K562 (cell line): ENCODE measurements at regions not wholly inside any gene's neighbourhood (a gene's known extent, or its start where the extent isn't known, plus 50 kb on each side); places are given as distances from the start of the nearest gene placed in this dataset.

ENCODE experiments used
- ATAC-seq: fragments of 200-7000 bp; cut with Tn5 transposase; 3 replicates; pipeline ENCODE4 v1.9.1; 2020; ENCODE audit warnings: moderate library complexity
- BruUV-seq: library from RNA; stranded (reverse); fragments of 400-500 nt; replicated peaks from 2 replicates; lab custom pipeline; 2021; lab: Mats Ljungman, UMichigan
- CTCF ChIA-PET: fragments of 300-600 bp; formaldehyde crosslinking; extraction: SDS; loops from one replicate; lab custom pipeline; 2021; ENCODE audit warnings: low intra/inter-chr PET ratio; lab: Yijun Ruan, JAX
- POLR2A ChIA-PET: fragments of 300-600, 350-650 bp; sonication (Branson Sonifier 250); formaldehyde crosslinking; extraction: SDS; loops from one replicate; lab custom pipeline; 2021; ENCODE audit warnings: antibody characterized with exemption, inconsistent platforms; lab: Yijun Ruan, JAX
- DNase-seq, 4 experiments: peaks; one replicate each; pipeline versions ENCODE4 v3.0.0 to v3.0.0-alpha.2; 2011 to 2018; ENCODE audit warnings: low spot score in 3 of 4, mixed read lengths in 3 of 4; ENCODE audit errors: extremely low read depth in 1 of 4
- FAIRE-seq: peaks from 2 replicates; lab custom pipeline; 2011; peaks lifted over from hg19 to GRCh38; lab: Jason Lieb, UNC
- H2AFZ ChIP-seq: 2 replicates; pipeline ENCODE4 v1.6.0; 2011; ENCODE audit warnings: low read depth, low read length, control low read depth, inconsistent platforms
- H3K27ac ChIP-seq: fragments of 200-600 bp; 3 replicates; pipeline ENCODE4 v1.8.0; 2011; ENCODE audit warnings: low read depth, mild to moderate bottlenecking, control low read depth, inconsistent platforms, low read length, moderate library complexity, mixed read lengths; ENCODE audit errors: extremely low read depth
- H3K27me3 ChIP-seq, 2 experiments: fragments of 300-600 bp in 1 of 2; 2 replicates in 1 of 2; 3 replicates in 1 of 2; pipeline versions ENCODE4 v1.6.0 to v1.8.0; 2011; ENCODE audit warnings: inconsistent platforms in 2 of 2, low read length in 2 of 2, mild to moderate bottlenecking in 1 of 2, mixed read lengths in 1 of 2, moderate library complexity in 1 of 2; ENCODE audit not compliant: control insufficient read depth in 2 of 2, insufficient read depth in 2 of 2
- H3K36me3 ChIP-seq: fragments of 300-600 bp; 3 replicates; pipeline ENCODE4 v1.8.0; 2011; ENCODE audit warnings: mild to moderate bottlenecking, low read length, inconsistent platforms; ENCODE audit not compliant: control insufficient read depth, insufficient read depth
- H3K4me1 ChIP-seq, 2 experiments: fragments of 200-600 bp in 1 of 2; replicated peaks in 1 of 2; 2 replicates in 1 of 2; 3 replicates in 1 of 2; pipeline versions ENCODE4 v1.5.1 to v1.8.0; 2011; ENCODE audit warnings: inconsistent platforms in 2 of 2, low read length in 2 of 2, mild to moderate bottlenecking in 1 of 2, mixed read lengths in 1 of 2, moderate library complexity in 1 of 2; ENCODE audit not compliant: control insufficient read depth in 2 of 2, insufficient read depth in 2 of 2
- H3K4me2 ChIP-seq: 2 replicates; pipeline ENCODE4 v1.6.1; 2011; ENCODE audit warnings: low read length, control low read depth, inconsistent platforms, mixed read lengths; ENCODE audit not compliant: insufficient read depth
- H3K4me3 ChIP-seq: fragments of 200-600 bp; sonication (generic), shearing (Covaris generic); 2 replicates; pipeline ENCODE4 v1.5.1; 2016; ENCODE audit warnings: control low read depth, inconsistent platforms
- H3K79me2 ChIP-seq: fragments of 200-600 bp; 3 replicates; pipeline ENCODE4 v1.8.0; 2011; ENCODE audit warnings: low read length, inconsistent platforms; ENCODE audit not compliant: control insufficient read depth, insufficient read depth
- H3K9ac ChIP-seq, 2 experiments: 2 replicates each; pipeline versions ENCODE4 v1.6.0 to v1.6.1; 2011; ENCODE audit warnings: low read depth in 2 of 2, low read length in 2 of 2, control low read depth in 1 of 2, inconsistent platforms in 1 of 2, mild to moderate bottlenecking in 1 of 2, mixed read lengths in 1 of 2; ENCODE audit not compliant: insufficient read depth in 1 of 2
- H3K9me1 ChIP-seq: one replicate; pipeline ENCODE4 v1.6.0; 2011; ENCODE audit warnings: inconsistent platforms, mild to moderate bottlenecking, low read length, moderate library complexity; ENCODE audit not compliant: control insufficient read depth, insufficient read depth
- H3K9me3 ChIP-seq: replicated peaks from 2 replicates; pipeline ENCODE4 v1.5.1; 2011; ENCODE audit warnings: low read depth, low read length, inconsistent platforms; ENCODE audit not compliant: control insufficient read depth, insufficient read depth
- H4K20me1 ChIP-seq: replicated peaks from 2 replicates; pipeline ENCODE4 v1.6.1; 2011; ENCODE audit warnings: low read length, inconsistent platforms, mixed read lengths; ENCODE audit not compliant: control insufficient read depth, insufficient read depth
- ARHGAP35 ChIP-seq: fragments of 450-650 bp; IDR thresholded peaks from 2 replicates; pipeline ENCODE4 v1.6.1; 2018; ENCODE audit not compliant: partially characterized antibody
- BRD9 ChIP-seq: fragments of 450-650 bp; IDR thresholded peaks from 2 replicates; pipeline ENCODE4 v1.6.1; 2018; ENCODE audit warnings: low read depth; ENCODE audit not compliant: partially characterized antibody
- EP400 ChIP-seq: fragments of 450-650 bp; IDR thresholded peaks from 2 replicates; pipeline ENCODE4 v1.6.1; 2017; ENCODE audit warnings: antibody characterized with exemption, mild to moderate bottlenecking, moderate library complexity
- EZH2 ChIP-seq: IDR thresholded peaks from 2 replicates; pipeline ENCODE4 v1.6.1; 2012; ENCODE audit warnings: low read depth, mild to moderate bottlenecking, inconsistent platforms, low read length, borderline replicate concordance
- HNRNPLL ChIP-seq: fragments of 200-400 bp; formaldehyde crosslinking; IDR thresholded peaks from 2 replicates; pipeline ENCODE4 v1.6.1; 2017; ENCODE audit warnings: low read length, low read depth, mild to moderate bottlenecking; ENCODE audit not compliant: poor library complexity, severe bottlenecking
- KDM4B ChIP-seq, 2 experiments: fragments of 450-650 bp in 1 of 2; sonication (generic) in 1 of 2; IDR thresholded peaks; 2 replicates each; pipeline ENCODE4 v1.6.1; 2016 to 2017; ENCODE audit warnings: borderline replicate concordance in 2 of 2, antibody characterized with exemption in 1 of 2, low read depth in 1 of 2, mild to moderate bottlenecking in 1 of 2
- MCM3 ChIP-seq: fragments of 450-650 bp; IDR thresholded peaks from 2 replicates; pipeline ENCODE4 v1.6.1; 2016
- MCM7 ChIP-seq, 2 experiments: fragments of 450-650 bp; IDR thresholded peaks; 2 replicates each; pipeline ENCODE4 v1.6.1; 2016 to 2018
- POLR2AphosphoS5 ChIP-seq: IDR thresholded peaks from 2 replicates; pipeline ENCODE4 v1.6.1; 2011; ENCODE audit warnings: mild to moderate bottlenecking, low read depth, low read length, moderate library complexity; ENCODE audit not compliant: control insufficient read depth, insufficient read depth
- SMARCA5 ChIP-seq: fragments of 450-650 bp; IDR thresholded peaks from 2 replicates; pipeline ENCODE4 v1.6.1; 2016
- SOX6 ChIP-seq: fragments of 450-650 bp; IDR thresholded peaks from 2 replicates; pipeline ENCODE4 v1.6.1; 2014; ENCODE audit warnings: mild to moderate bottlenecking
- ZNF184 ChIP-seq: sonication (generic); formaldehyde crosslinking; IDR thresholded peaks from 2 replicates; pipeline ENCODE4 v1.5.0; 2020; ENCODE audit warnings: missing genetic modification reagents
- ZNF766 ChIP-seq: fragments of 200-800 bp; sonication (Bioruptor generic); conservative IDR thresholded peaks from 2 replicates; pipeline ENCODE4 v1.6.1; 2016; ENCODE audit warnings: missing genetic modification characterization, missing compliant biosample characterization
- WGBS: fragments of 100-300 bp; shearing (Covaris generic); methylation state at CpG from one replicate; pipeline ENCODE4 v1.1.6; 2016; ENCODE audit warnings: low coverage, mixed read lengths; ENCODE audit not compliant: insufficient coverage; ENCODE audit errors: missing lambda C conversion rate; 5-methylcytosine and 5-hydroxymethylcytosine counted together
- in situ Hi-C: fragments of 300-500 bp; cut with MboI; formaldehyde crosslinking; loops from 4 replicates; pipeline ENCODE4 v1.15.0; 2018; ENCODE audit warnings: inconsistent platforms, mixed read lengths
- intact Hi-C: fragments of 100-400 bp; cut with micrococcal nuclease; formaldehyde crosslinking; loops from 2 replicates; pipeline ENCODE4 v1.14.2; 2022
- TF ChIP-seq, protein P1 (sequence below): fragments of 250-450 bp; sonication (Bioruptor Pico); IDR thresholded peaks from 2 replicates; pipeline ENCODE4 v1.8.0; 2021; ENCODE audit warnings: moderate library complexity, mild to moderate bottlenecking, inconsistent platforms
- TF ChIP-seq, protein P2 (sequence below): fragments of 450-650 bp; IDR thresholded peaks from 2 replicates; pipeline ENCODE4 v1.6.1; 2017; ENCODE audit warnings: antibody characterized with exemption, mild to moderate bottlenecking

DNA sequence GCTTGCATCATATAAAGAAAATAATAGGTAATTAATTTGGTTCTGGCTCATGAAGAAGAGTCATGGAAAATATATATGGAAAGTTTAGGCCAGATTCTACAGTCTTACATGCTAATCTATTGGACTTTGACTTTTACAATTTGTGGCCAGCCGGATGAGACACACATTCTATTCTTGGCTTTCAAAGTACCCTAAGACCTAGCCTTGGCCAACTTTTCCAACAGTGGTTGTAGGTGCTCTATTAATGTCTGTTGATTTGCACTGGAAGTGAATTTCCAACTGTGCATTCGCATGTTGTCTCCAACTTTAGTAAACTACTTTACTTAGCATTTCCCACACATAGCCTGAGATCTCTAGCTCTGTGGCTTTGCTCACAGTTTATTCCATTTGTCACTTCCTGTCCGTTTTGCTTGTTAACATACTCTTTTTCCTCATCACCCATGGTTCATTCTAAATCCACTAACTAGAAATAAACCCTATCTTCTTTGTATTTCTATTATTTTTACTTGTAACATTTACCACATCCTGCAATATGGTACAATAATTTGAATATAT lies 644.0 kb downstream of the PTPRC start:
- TF ChIP-seq, protein P1, sequence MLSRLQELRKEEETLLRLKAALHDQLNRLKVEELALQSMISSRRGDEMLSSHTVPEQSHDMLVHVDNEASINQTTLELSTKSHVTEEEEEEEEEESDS (CRISPR knock-in tag): no peak
- TF ChIP-seq MCM3 (no peak), SMARCA5 (no peak), KDM4B (IDR thresholded peaks at IDR 0.05; ENCODE audit: borderline replicate concordance in 2 of 2, low read depth in 1 of 2) (no peak), EZH2 (no peak), ARHGAP35 (no peak), BRD9 (no peak), ZNF184 (CRISPR knock-in tag) (no peak), SOX6 (no peak), MCM7 (IDR thresholded peaks at IDR 0.05) (no peak), HNRNPLL (no peak), EP400 (no peak), ZNF766 (CRISPR knock-in tag) (no peak), POLR2AphosphoS5 (no peak)
- TF ChIP-seq, protein P2, sequence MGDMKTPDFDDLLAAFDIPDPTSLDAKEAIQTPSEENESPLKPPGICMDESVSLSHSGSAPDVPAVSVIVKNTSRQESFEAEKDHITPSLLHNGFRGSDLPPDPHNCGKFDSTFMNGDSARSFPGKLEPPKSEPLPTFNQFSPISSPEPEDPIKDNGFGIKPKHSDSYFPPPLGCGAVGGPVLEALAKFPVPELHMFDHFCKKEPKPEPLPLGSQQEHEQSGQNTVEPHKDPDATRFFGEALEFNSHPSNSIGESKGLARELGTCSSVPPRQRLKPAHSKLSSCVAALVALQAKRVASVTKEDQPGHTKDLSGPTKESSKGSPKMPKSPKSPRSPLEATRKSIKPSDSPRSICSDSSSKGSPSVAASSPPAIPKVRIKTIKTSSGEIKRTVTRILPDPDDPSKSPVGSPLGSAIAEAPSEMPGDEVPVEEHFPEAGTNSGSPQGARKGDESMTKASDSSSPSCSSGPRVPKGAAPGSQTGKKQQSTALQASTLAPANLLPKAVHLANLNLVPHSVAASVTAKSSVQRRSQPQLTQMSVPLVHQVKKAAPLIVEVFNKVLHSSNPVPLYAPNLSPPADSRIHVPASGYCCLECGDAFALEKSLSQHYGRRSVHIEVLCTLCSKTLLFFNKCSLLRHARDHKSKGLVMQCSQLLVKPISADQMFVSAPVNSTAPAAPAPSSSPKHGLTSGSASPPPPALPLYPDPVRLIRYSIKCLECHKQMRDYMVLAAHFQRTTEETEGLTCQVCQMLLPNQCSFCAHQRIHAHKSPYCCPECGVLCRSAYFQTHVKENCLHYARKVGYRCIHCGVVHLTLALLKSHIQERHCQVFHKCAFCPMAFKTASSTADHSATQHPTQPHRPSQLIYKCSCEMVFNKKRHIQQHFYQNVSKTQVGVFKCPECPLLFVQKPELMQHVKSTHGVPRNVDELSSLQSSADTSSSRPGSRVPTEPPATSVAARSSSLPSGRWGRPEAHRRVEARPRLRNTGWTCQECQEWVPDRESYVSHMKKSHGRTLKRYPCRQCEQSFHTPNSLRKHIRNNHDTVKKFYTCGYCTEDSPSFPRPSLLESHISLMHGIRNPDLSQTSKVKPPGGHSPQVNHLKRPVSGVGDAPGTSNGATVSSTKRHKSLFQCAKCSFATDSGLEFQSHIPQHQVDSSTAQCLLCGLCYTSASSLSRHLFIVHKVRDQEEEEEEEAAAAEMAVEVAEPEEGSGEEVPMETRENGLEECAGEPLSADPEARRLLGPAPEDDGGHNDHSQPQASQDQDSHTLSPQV: no peak
- in situ Hi-C loops: no loop called here
- no peak overlapping the region for H3K4me3 ChIP-seq
- no peak overlapping the region for H2AFZ ChIP-seq
- H3K9me1 ChIP-seq: no peaks in the 10 kb centered on the region
- intact Hi-C loops: no loop called here
- no peaks in the 10 kb centered on the region; the same call in 1 of the 2 replicates for H3K9me3 ChIP-seq
- H3K9ac ChIP-seq: no peak overlapping the region
- 2% methylated on average over 3 of the region's 3 CpGs for WGBS
- no TSS peak for BruUV-seq
- DNase-seq: no peak
- no peaks in the 10 kb centered on the region for H3K27me3 ChIP-seq
- FAIRE-seq: no peak
- ChIA-PET POLR2A (interaction anchor here (0.9 kb wide), 1 partner anchor 9 kb away, joined by 3 read pairs; no protein-coding TSS in a partner anchor), CTCF (no interaction called here)
- H4K20me1 ChIP-seq: no peaks in the 10 kb centered on the region
- H3K79me2 ChIP-seq: no peaks in the 10 kb centered on the region
- no peaks in the 10 kb centered on the region for H3K4me1 ChIP-seq
- H3K4me2 ChIP-seq: no peak overlapping the region
- ATAC-seq: no peak
- H3K36me3 ChIP-seq: no peaks in the 10 kb centered on the region
- H3K27ac ChIP-seq: no peak overlapping the region
